Prostate gland (tissue), 2 donors: ENCODE measurements at regions not wholly inside any gene's neighbourhood (a gene's known extent, or its start where the extent isn't known, plus 50 kb on each side); places are given as distances from the start of the nearest gene placed in this dataset.

Experiments used
- CTCF ChIP-seq, 4 experiments: fragments of 200-600 bp in 2 of 4; fragments of 450-650 bp in 2 of 4; sonication (generic) in 2 of 4; IDR thresholded peaks; 1 replicate in 3 of 4; 2 replicates in 1 of 4; pipeline ENCODE4 v1.5.1; 2016 to 2019; ENCODE audit warnings: antibody characterized with exemption in 4 of 4, mild to moderate bottlenecking in 2 of 4, moderate library complexity in 2 of 4
- POLR2AphosphoS5 ChIP-seq: sonication (generic); formaldehyde crosslinking; IDR thresholded peaks from one replicate; pipeline ENCODE4 v1.6.1; 2017; ENCODE audit warnings: antibody characterized with exemption

GRCh38 chr15:62935300-62936081, 107.1 kb upstream of the TPM1 start:
- TF ChIP-seq CTCF (IDR thresholded peaks at IDR 0.05), result no peak
- TF ChIP-seq POLR2AphosphoS5, result no peak
